HG03175 (cell line): ENCODE measurements at regions not wholly inside any gene's neighbourhood (a gene's known extent, or its start where the extent isn't known, plus 50 kb on each side); places are given as distances from the start of the nearest gene placed in this dataset.

ENCODE experiments used
- ATAC-seq: cut with Tn5 transposase; IDR thresholded peaks from one replicate; pipeline ENCODE4 v1.9.1; 2021; ENCODE audit warnings: mild to moderate bottlenecking, moderate library complexity; ENCODE audit not compliant: unreplicated experiment

GRCh38 chr16:86104537-86105048 is 205.6 kb downstream of the IRF8 start:
- no peak for ATAC-seq

- no peak for ATAC-seq
Observed at GRCh38 chr16:86107215-86107825, 208.4 kb downstream of the IRF8 start.

- no peak for ATAC-seq
Observed at GRCh38 chr16:86108062-86108461, 209.1 kb downstream of the IRF8 start.

- no peak for ATAC-seq
Observed at GRCh38 chr16:86110134-86110533, 211.2 kb downstream of the IRF8 start.

GRCh38 chr16:86110726-86111125 is 211.8 kb downstream of the IRF8 start:
- no peak for ATAC-seq

GRCh38 chr16:86112178-86112577 is 213.2 kb downstream of the IRF8 start:
- no peak for ATAC-seq

- ATAC-seq = no peak
Observed at GRCh38 chr16:86117235-86117634, 218.3 kb downstream of the IRF8 start.

- ATAC-seq = no peak
Observed at GRCh38 chr16:86117756-86118155, 218.8 kb downstream of the IRF8 start.

- no peak for ATAC-seq
Observed at GRCh38 chr16:86118467-86119307, 219.7 kb downstream of the IRF8 start.

GRCh38 chr16:86120201-86121192 is 221.5 kb downstream of the IRF8 start:
- ATAC-seq = no peak

- no peak for ATAC-seq
Observed at GRCh38 chr16:86121374-86122010, 222.5 kb downstream of the IRF8 start.

GRCh38 chr16:86122681-86123342 is 223.8 kb downstream of the IRF8 start:
- ATAC-seq = no peak

- ATAC-seq = no peak
Observed at GRCh38 chr16:86124321-86124720, 225.4 kb downstream of the IRF8 start.

GRCh38 chr16:86126891-86127290 is 227.9 kb downstream of the IRF8 start:
- no peak for ATAC-seq

- ATAC-seq = no peak
Observed at GRCh38 chr16:86127366-86127765, 228.4 kb downstream of the IRF8 start.

- ATAC-seq = no peak
Observed at GRCh38 chr16:86128246-86128645, 229.3 kb downstream of the IRF8 start.

- no peak for ATAC-seq
Observed at GRCh38 chr16:86129541-86129940, 230.6 kb downstream of the IRF8 start.

- ATAC-seq = no peak
Observed at GRCh38 chr16:86133377-86133776, 234.4 kb downstream of the IRF8 start.

GRCh38 chr16:86133847-86134375 is 234.9 kb downstream of the IRF8 start:
- no peak for ATAC-seq
